A673 (cell line): ENCODE measurements at regions not wholly inside any gene's neighbourhood (a gene's known extent, or its start where the extent isn't known, plus 50 kb on each side); places are given as distances from the start of the nearest gene placed in this dataset.

Experiments used
- BruUV-seq: library from RNA; stranded (reverse); fragments of 400-500 nt; replicated peaks from 2 replicates; lab custom pipeline; 2021; lab: Mats Ljungman, UMichigan
- CTCF ChIA-PET: fragments of 300-600 bp; sonication (Branson Sonifier 250); formaldehyde crosslinking; loops from one replicate; lab custom pipeline; 2022; ENCODE audit warnings: antibody characterized with exemption; lab: Charles Lee
- POLR2A ChIA-PET: fragments of 300-600 bp; sonication (Branson Sonifier 250); formaldehyde crosslinking; loops from one replicate; lab custom pipeline; 2022; ENCODE audit warnings: antibody characterized with exemption; ENCODE audit not compliant: low non-redundant PET; lab: Charles Lee
- DNase-seq: peaks from one replicate; pipeline ENCODE4 v3.0.0-alpha.2; 2015; ENCODE audit warnings: low spot score
- H3K27ac ChIP-seq: fragments of 200-600 bp; sonication (generic); 2 replicates; pipeline ENCODE4 v1.5.1; 2016; ENCODE audit warnings: mixed run types, low read depth, mild to moderate bottlenecking, mixed read lengths, antibody characterized with exemption, low read length; ENCODE audit not compliant: poor library complexity, severe bottlenecking
- H3K27me3 ChIP-seq: fragments of 200-600 bp; sonication (generic); replicated peaks from 2 replicates; pipeline ENCODE4 v1.6.1; 2017; ENCODE audit warnings: mixed run types, low read depth, mild to moderate bottlenecking, mixed read lengths, antibody characterized with exemption, low read length; ENCODE audit not compliant: insufficient read depth, poor library complexity
- H3K36me3 ChIP-seq: fragments of 200-600 bp; sonication (generic); 2 replicates; pipeline ENCODE4 v1.6.1; 2016; ENCODE audit warnings: mixed run types, mild to moderate bottlenecking, mixed read lengths, antibody characterized with exemption, low read length; ENCODE audit not compliant: insufficient read depth, poor library complexity, severe bottlenecking
- H3K4me1 ChIP-seq: fragments of 200-600 bp; sonication (generic); 2 replicates; pipeline ENCODE4 v1.6.1; 2017; ENCODE audit warnings: mixed run types, mild to moderate bottlenecking, mixed read lengths, antibody characterized with exemption, low read length; ENCODE audit not compliant: insufficient read depth, poor library complexity, severe bottlenecking
- H3K4me3 ChIP-seq: fragments of 200-600 bp; sonication (generic); 2 replicates; pipeline ENCODE4 v1.5.1; 2016; ENCODE audit warnings: low read depth, mixed run types, mild to moderate bottlenecking, mixed read lengths, low read length; ENCODE audit not compliant: poor library complexity, severe bottlenecking
- H3K9me3 ChIP-seq: fragments of 200-600 bp; sonication (generic); 2 replicates; pipeline ENCODE4 v1.6.1; 2016; ENCODE audit warnings: mixed run types, low read depth, mild to moderate bottlenecking, mixed read lengths, antibody characterized with exemption, low read length; ENCODE audit not compliant: poor library complexity, severe bottlenecking
- CTCF ChIP-seq: fragments of 300-800, 200-600 bp; sonication (generic); conservative IDR thresholded peaks from 2 replicates; pipeline ENCODE4 v1.5.1; 2017; ENCODE audit warnings: low read depth, mild to moderate bottlenecking, antibody characterized with exemption, low read length, moderate library complexity, mixed read lengths
- EZH2 ChIP-seq: fragments of 200-600 bp; sonication (generic); IDR thresholded peaks from 2 replicates; pipeline ENCODE4 v1.6.1; 2017; ENCODE audit warnings: borderline replicate concordance, low read depth, mild to moderate bottlenecking, mixed read lengths, antibody characterized with exemption, low read length; ENCODE audit not compliant: poor library complexity, severe bottlenecking
- intact Hi-C: fragments of 100-400 bp; cut with micrococcal nuclease; formaldehyde crosslinking; loops from one replicate; pipeline ENCODE4 v1.10.0; 2022; ENCODE audit not compliant: unreplicated experiment

GRCh38 chr13:22744688-22745452, 435.9 kb upstream of the SGCG start:
- no peak for TF ChIP-seq EZH2
- no peak for TF ChIP-seq CTCF
- no peaks in the 10 kb centered on the region for H3K9me3 ChIP-seq
- no peak overlapping the region for H3K27ac ChIP-seq
- intact Hi-C loops: no loop called here
- CTCF ChIA-PET: no interaction called here
- H3K4me3 ChIP-seq: no peak overlapping the region
- peak; percentile 24 for DNase-seq
- no peaks in the 10 kb centered on the region for H3K27me3 ChIP-seq
- H3K4me1 ChIP-seq: no peaks in the 10 kb centered on the region
- POLR2A ChIA-PET: no interaction called here
- no peaks in the 10 kb centered on the region for H3K36me3 ChIP-seq
- no TSS peak for BruUV-seq

GRCh38 chr13:22748866-22749577, 431.8 kb upstream of the SGCG start:
- no peak overlapping the region for H3K27ac ChIP-seq
- no peaks in the 10 kb centered on the region for H3K27me3 ChIP-seq
- H3K36me3 ChIP-seq: no peaks in the 10 kb centered on the region
- no peaks in the 10 kb centered on the region for H3K9me3 ChIP-seq
- no peak for DNase-seq
- H3K4me1 ChIP-seq: no peaks in the 10 kb centered on the region
- BruUV-seq: no TSS peak
- H3K4me3 ChIP-seq: no peak overlapping the region
- POLR2A ChIA-PET: no interaction called here
- CTCF ChIA-PET: no interaction called here
- intact Hi-C loops: no loop called here
- TF ChIP-seq EZH2: no peak
- TF ChIP-seq CTCF: no peak

GRCh38 chr13:22749626-22750025, 431.2 kb upstream of the SGCG start:
- H3K27ac ChIP-seq: no peak overlapping the region
- ChIA-PET CTCF (no interaction called here), POLR2A (no interaction called here)
- intact Hi-C loops: no loop called here
- no peaks in the 10 kb centered on the region for H3K9me3 ChIP-seq
- BruUV-seq: no TSS peak
- no peaks in the 10 kb centered on the region for H3K36me3 ChIP-seq
- no peaks in the 10 kb centered on the region for H3K27me3 ChIP-seq
- H3K4me1 ChIP-seq: no peaks in the 10 kb centered on the region
- no peak overlapping the region for H3K4me3 ChIP-seq
- no peak for DNase-seq
- TF ChIP-seq CTCF: no peak
- no peak for TF ChIP-seq EZH2
